GM12891 (cell line): ENCODE measurements at regions not wholly inside any gene's neighbourhood (a gene's known extent, or its start where the extent isn't known, plus 50 kb on each side); places are given as distances from the start of the nearest gene placed in this dataset.

Source experiments
- POLR2A ChIP-seq: IDR thresholded peaks from 2 replicates; pipeline ENCODE4 v1.6.1; 2011; ENCODE audit warnings: low read depth, low read length, control low read depth
- TAF1 ChIP-seq: IDR thresholded peaks from 2 replicates; pipeline ENCODE4 v1.6.1; 2011; ENCODE audit warnings: low read depth, low read length, control low read depth

- TF ChIP-seq TAF1: no peak
- TF ChIP-seq POLR2A: no peak
Observed at GRCh38 chr22:23375031-23375827, 194.9 kb downstream of the BCR start.
